Vagina (tissue), 2 donors: ENCODE measurements at regions not wholly inside any gene's neighbourhood (a gene's known extent, or its start where the extent isn't known, plus 50 kb on each side); places are given as distances from the start of the nearest gene placed in this dataset.

Source experiments
- DNase-seq, 2 donors: peaks; one replicate each; pipeline ENCODE4 v3.0.0-alpha.2; 2017; ENCODE audit errors: extremely low spot score in 2 of 2
- H3K27ac ChIP-seq: fragments of 200-600 bp; sonication (generic); one replicate; pipeline ENCODE4 v1.5.1; 2019
- H3K27me3 ChIP-seq: fragments of 200-600 bp; sonication (generic); one replicate; pipeline ENCODE4 v1.5.1; 2019
- H3K36me3 ChIP-seq, 2 donors: fragments of 200-600 bp; sonication (generic); one replicate each; pipeline ENCODE4 v1.5.1; 2017 to 2019
- H3K4me1 ChIP-seq: fragments of 200-600 bp; sonication (generic); one replicate; pipeline ENCODE4 v1.5.1; 2019
- H3K4me3 ChIP-seq, 2 donors: fragments of 200-600 bp; sonication (generic); 1 replicate in 1 of 2; 2 replicates in 1 of 2; pipeline ENCODE4 v1.5.1; 2016 to 2019
- H3K9me3 ChIP-seq: fragments of 200-600 bp; sonication (generic); one replicate; pipeline ENCODE4 v1.5.1; 2019
- CTCF ChIP-seq, 3 experiments: fragments of 450-650 bp in 2 of 3; fragments of 200-600 bp in 1 of 3; sonication (generic) in 1 of 3; IDR thresholded peaks; one replicate each; pipeline ENCODE4 v1.5.1; 2017 to 2019; ENCODE audit warnings: antibody characterized with exemption in 3 of 3, mild to moderate bottlenecking in 2 of 3, moderate library complexity in 2 of 3
- POLR2A ChIP-seq, 2 donors: fragments of 450-650 bp; IDR thresholded peaks; one replicate each; pipeline ENCODE4 v1.6.1; 2017; ENCODE audit warnings: antibody characterized with exemption in 2 of 2, mild to moderate bottlenecking in 2 of 2, moderate library complexity in 2 of 2
- POLR2AphosphoS5 ChIP-seq, 2 donors: sonication (generic); formaldehyde crosslinking; IDR thresholded peaks; one replicate each; pipeline ENCODE4 v1.9.0; 2017; ENCODE audit warnings: antibody characterized with exemption in 2 of 2, mild to moderate bottlenecking in 2 of 2, low read depth in 1 of 2; ENCODE audit not compliant: insufficient read depth in 1 of 2
- intact Hi-C: fragments of 100-400 bp; cut with DNase I; formaldehyde crosslinking; loops from one replicate; pipeline ENCODE4 v1.15.1; 2023

- intact Hi-C loops = no loop called here
- Histone ChIP-seq H3K4me3 (no peak overlapping the region), H3K36me3 (no peaks in the 10 kb centered on the region), H3K4me1 (no peaks in the 10 kb centered on the region), H3K27me3 (no peaks in the 10 kb centered on the region), H3K9me3 (no peaks in the 10 kb centered on the region), H3K27ac (no peak overlapping the region)
- no peak for DNase-seq
- TF ChIP-seq CTCF (IDR thresholded peaks at IDR 0.05) (no peak), POLR2A (IDR thresholded peaks at IDR 0.05) (no peak), POLR2AphosphoS5 (IDR thresholded peaks at IDR 0.05; ENCODE audit: insufficient read depth in 1 of 2, low read depth in 1 of 2) (no peak)
Observed at GRCh38 chr5:106423109-106423897, 1247.4 kb downstream of the EFNA5 start.

- TF ChIP-seq POLR2AphosphoS5 (IDR thresholded peaks at IDR 0.05; ENCODE audit: insufficient read depth in 1 of 2, low read depth in 1 of 2) = no peak
- no peak for TF ChIP-seq POLR2A (IDR thresholded peaks at IDR 0.05)
- TF ChIP-seq CTCF (IDR thresholded peaks at IDR 0.05) = no peak
- intact Hi-C loops = no loop called here
- no peak overlapping the region for H3K4me3 ChIP-seq
Observed at GRCh38 chr5:106420102-106420501, 1250.6 kb downstream of the EFNA5 start.

GRCh38 chr5:106418196-106418595 lies 1252.5 kb downstream of the EFNA5 start:
- no peak overlapping the region for H3K4me3 ChIP-seq
- no peak for DNase-seq
- intact Hi-C loops = no loop called here

More at GRCh38 chr5:106420102-106420501, 1250.6 kb downstream of the EFNA5 start:
- Histone ChIP-seq H3K36me3 (no peaks in the 10 kb centered on the region), H3K27me3 (no peaks in the 10 kb centered on the region), H3K4me1 (no peaks in the 10 kb centered on the region), H3K9me3 (no peaks in the 10 kb centered on the region), H3K27ac (no peak overlapping the region)
- DNase-seq = no peak

GRCh38 chr5:106417566-106417965 lies 1253.2 kb downstream of the EFNA5 start:
- H3K4me3 ChIP-seq = no peak overlapping the region
- intact Hi-C loops = no loop called here
- H3K9me3 ChIP-seq = no peaks in the 10 kb centered on the region
- no peak for DNase-seq
- H3K36me3 ChIP-seq = no peaks in the 10 kb centered on the region
- no peak for TF ChIP-seq POLR2AphosphoS5 (IDR thresholded peaks at IDR 0.05; ENCODE audit: insufficient read depth in 1 of 2, low read depth in 1 of 2)
- TF ChIP-seq CTCF (IDR thresholded peaks at IDR 0.05) = no peak
- no peak for TF ChIP-seq POLR2A (IDR thresholded peaks at IDR 0.05)
- H3K4me1 ChIP-seq = no peaks in the 10 kb centered on the region
- H3K27me3 ChIP-seq = no peaks in the 10 kb centered on the region
- no peak overlapping the region for H3K27ac ChIP-seq

More at GRCh38 chr5:106418196-106418595, 1252.5 kb downstream of the EFNA5 start:
- Histone ChIP-seq H3K36me3 (no peaks in the 10 kb centered on the region), H3K27ac (no peak overlapping the region), H3K4me1 (no peaks in the 10 kb centered on the region), H3K27me3 (no peaks in the 10 kb centered on the region), H3K9me3 (no peaks in the 10 kb centered on the region)
- TF ChIP-seq POLR2A (IDR thresholded peaks at IDR 0.05) (no peak), CTCF (IDR thresholded peaks at IDR 0.05) (no peak), POLR2AphosphoS5 (IDR thresholded peaks at IDR 0.05; ENCODE audit: insufficient read depth in 1 of 2, low read depth in 1 of 2) (no peak)

GRCh38 chr5:106417163-106417562 lies 1253.6 kb downstream of the EFNA5 start:
- intact Hi-C loops = no loop called here
- no peak for DNase-seq
- Histone ChIP-seq H3K9me3 (no peaks in the 10 kb centered on the region), H3K36me3 (no peaks in the 10 kb centered on the region), H3K4me3 (no peak overlapping the region), H3K27ac (no peak overlapping the region), H3K4me1 (no peaks in the 10 kb centered on the region), H3K27me3 (no peaks in the 10 kb centered on the region)
- no peak for TF ChIP-seq POLR2AphosphoS5 (IDR thresholded peaks at IDR 0.05; ENCODE audit: insufficient read depth in 1 of 2, low read depth in 1 of 2)
- no peak for TF ChIP-seq POLR2A (IDR thresholded peaks at IDR 0.05)
- no peak for TF ChIP-seq CTCF (IDR thresholded peaks at IDR 0.05)
